D721Med (cell line): ENCODE measurements at regions not wholly inside any gene's neighbourhood (a gene's known extent, or its start where the extent isn't known, plus 50 kb on each side); places are given as distances from the start of the nearest gene placed in this dataset.

Source experiments
- DNase-seq: peaks from one replicate; pipeline ENCODE4 v3.0.0; 2011; ENCODE audit warnings: low spot score; ENCODE audit not compliant: insufficient read length
- FAIRE-seq: peaks from 2 replicates; lab custom pipeline; 2011; peaks lifted over from hg19 to GRCh38; lab: Jason Lieb, UNC
- CTCF ChIP-seq: IDR thresholded peaks from 2 replicates; pipeline ENCODE4 v1.5.1; 2012; ENCODE audit warnings: mild to moderate bottlenecking, control low read depth; ENCODE audit not compliant: insufficient read depth; ENCODE audit errors: missing control alignments

DNA sequence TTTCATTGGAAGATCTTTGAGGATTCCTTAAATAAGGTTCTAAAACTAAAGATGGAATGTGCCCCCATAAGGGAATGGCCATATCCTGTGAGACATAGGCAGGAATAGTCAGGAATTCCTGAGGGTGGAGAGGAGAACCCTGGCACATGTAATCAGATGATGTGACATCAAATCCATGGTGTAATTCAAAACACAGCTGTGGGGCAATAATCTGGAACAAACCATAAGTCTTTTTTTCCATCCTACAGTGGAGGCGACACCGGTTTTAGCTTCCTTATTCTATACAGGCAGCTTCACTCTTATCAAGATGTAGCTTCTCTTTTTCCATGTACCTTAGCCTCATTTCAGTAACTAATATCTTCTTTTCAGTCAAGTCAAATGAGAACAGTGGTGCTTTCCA lies 133.6 kb upstream of the CITED2 start:
- no peak for DNase-seq
- no peak for TF ChIP-seq CTCF
- no peak for FAIRE-seq

- FAIRE-seq (no peak), DNase-seq (no peak)
- TF ChIP-seq CTCF: no peak
These were observed 126.5 kb upstream of the CITED2 start for GRCh38 chr6:139500977-139501376.

DNA sequence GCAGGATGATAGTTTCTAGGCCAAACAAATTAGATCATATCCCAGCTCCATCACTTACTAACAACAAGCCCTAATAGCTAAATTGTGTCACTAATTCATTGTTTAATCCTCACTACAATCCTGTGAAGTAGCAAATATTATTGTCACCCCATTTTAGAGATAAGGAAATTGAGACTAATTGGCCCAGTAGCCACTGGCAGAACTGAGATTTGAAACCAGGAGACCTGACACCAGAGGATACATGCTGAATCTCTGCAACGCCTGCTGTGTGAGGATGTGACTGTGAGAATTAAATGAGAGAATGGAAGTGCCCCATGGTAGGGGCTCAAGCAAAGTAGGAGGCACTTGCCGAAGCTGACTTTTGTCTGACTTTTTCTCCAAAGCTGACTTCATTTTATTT lies 124.3 kb upstream of the CITED2 start:
- DNase-seq (no peak), FAIRE-seq (no peak)
- no peak for TF ChIP-seq CTCF

DNA sequence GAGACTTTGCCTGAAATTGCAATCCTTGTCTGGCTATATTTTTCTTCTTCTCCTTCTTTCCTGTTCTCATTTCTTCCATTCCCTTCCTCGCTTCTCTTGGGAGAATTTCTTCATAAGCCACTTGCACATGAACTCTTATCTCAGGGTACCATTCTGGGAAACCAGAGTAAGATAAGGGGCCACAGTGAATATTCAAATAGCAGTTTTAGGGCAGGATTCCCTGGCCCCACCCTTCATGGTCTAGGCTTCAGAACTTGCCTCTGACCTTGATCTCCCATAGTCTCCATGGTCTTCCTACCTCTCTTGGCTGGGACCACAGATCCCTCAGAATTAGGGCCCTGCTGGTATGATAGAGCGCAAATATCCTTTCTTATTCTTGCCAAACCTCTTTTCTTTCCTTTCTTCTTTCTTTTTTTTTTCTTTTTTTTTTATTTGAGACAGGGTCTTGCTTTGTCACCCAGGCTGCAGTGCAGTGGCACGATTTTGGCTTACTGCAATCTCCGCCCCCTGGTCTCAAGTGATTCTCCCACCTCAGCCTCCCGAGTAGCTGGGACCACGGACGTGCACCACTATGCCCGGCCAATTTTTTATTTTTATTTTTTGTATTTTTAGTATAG lies 123.0 kb upstream of the CITED2 start:
- FAIRE-seq (no peak), DNase-seq (no peak)
- TF ChIP-seq CTCF: no peak

GRCh38 chr6:139496654-139497344 lies 122.4 kb upstream of the CITED2 start:
- TF ChIP-seq CTCF: no peak
- DNase-seq: no peak
- FAIRE-seq: no peak

DNA sequence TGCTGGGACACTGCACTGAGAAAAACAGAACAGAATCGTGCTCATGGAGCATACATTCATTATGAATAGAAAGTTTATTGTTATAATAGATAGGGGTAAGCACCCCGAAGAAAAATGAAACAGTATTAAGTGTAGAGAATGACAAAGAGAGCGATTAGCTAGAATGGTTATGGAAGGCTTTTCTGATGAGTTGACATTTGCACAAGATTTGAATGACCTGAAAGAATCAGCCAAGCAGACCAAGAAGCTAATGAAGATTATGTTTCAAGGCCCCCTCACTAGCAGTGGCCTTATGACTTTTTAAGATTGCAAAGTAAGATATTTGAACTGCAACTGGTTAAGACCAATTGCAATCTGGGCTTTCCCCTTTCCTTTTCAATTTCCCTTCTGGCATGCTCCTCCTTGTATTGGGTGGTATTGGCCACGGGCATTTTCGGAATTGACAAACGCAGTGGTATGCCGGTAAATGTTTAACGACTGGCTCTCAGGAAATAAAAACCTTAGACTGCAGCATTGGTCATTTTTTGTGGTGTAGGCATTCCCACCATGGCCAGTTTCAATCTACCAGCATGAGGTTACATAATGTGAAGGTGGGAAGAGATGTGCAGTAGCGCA lies 120.0 kb upstream of the CITED2 start:
- TF ChIP-seq CTCF: no peak
- no peak for FAIRE-seq
- no peak for DNase-seq

DNA sequence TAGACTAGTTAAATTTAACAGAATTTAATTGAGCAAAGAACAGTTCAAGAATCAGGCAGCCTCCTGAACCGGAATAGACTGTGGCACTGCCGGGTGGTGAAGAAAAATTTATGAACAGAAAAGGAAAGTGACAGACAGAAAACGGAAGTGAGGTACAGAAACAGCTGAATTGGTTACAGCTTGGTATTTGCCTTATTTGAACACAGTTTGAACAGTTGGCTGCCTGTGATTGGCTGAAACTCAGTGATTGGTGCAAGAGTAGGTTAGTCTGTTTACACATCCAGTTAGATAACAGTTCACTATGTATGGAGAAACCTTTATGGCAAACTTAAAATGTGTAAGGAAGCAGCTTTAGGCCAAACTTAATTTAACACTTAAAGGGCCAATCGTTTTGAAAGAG lies 116.0 kb upstream of the CITED2 start:
- no peak for FAIRE-seq
- DNase-seq: no peak
- no peak for TF ChIP-seq CTCF
